Inflammatory macrophage treated with lipopolysaccharide for 4 hours (primary cell): ENCODE measurements at regions not wholly inside any gene's neighbourhood (a gene's known extent, or its start where the extent isn't known, plus 50 kb on each side); places are given as distances from the start of the nearest gene placed in this dataset.
"Not testable (repeated sequence)": the region's sequence is repeated elsewhere in the genome, so short reads cannot be mapped to it uniquely, and the experiment has no call there.

Experiments
- DNase-seq: peaks from one replicate; pipeline ENCODE4 v3.0.0-alpha.2; 2020

GRCh38 chr4:55253948-55254593, 92.0 kb upstream of the SRD5A3 start:
- DNase-seq: no peak

GRCh38 chr4:55255179-55255578, 90.9 kb upstream of the SRD5A3 start:
- DNase-seq: no peak

- no peak for DNase-seq
Measured at GRCh38 chr4:55256787-55257186, 89.3 kb upstream of the SRD5A3 start.

GRCh38 chr4:55258152-55258865, 87.7 kb upstream of the SRD5A3 start:
- DNase-seq: no peak

- DNase-seq: no peak
Measured at GRCh38 chr4:55259294-55259693, 86.7 kb upstream of the SRD5A3 start.

GRCh38 chr4:55269470-55269869, 76.6 kb upstream of the SRD5A3 start:
- no peak for DNase-seq

GRCh38 chr4:55269995-55270394, 76.0 kb upstream of the SRD5A3 start:
- DNase-seq: no peak

GRCh38 chr4:55270481-55270880, 75.6 kb upstream of the SRD5A3 start:
- DNase-seq: no peak

GRCh38 chr4:55272102-55272501, 73.9 kb upstream of the SRD5A3 start:
- no peak for DNase-seq

GRCh38 chr4:55272589-55272988, 73.5 kb upstream of the SRD5A3 start:
- DNase-seq: no peak

- DNase-seq: no peak
Measured at GRCh38 chr4:55277011-55277410, 69.0 kb upstream of the SRD5A3 start.

GRCh38 chr4:55278316-55278715, 67.7 kb upstream of the SRD5A3 start:
- no peak for DNase-seq

GRCh38 chr4:55280474-55280873, 65.6 kb upstream of the SRD5A3 start:
- not testable (repeated sequence) for DNase-seq

GRCh38 chr4:55281118-55281683, 64.8 kb upstream of the SRD5A3 start:
- DNase-seq: not testable (repeated sequence)

- DNase-seq: no peak
Measured at GRCh38 chr4:55284331-55284730, 61.7 kb upstream of the SRD5A3 start.

GRCh38 chr4:55291227-55291640, 54.8 kb upstream of the SRD5A3 start:
- DNase-seq: no peak

- DNase-seq: no peak
Measured at GRCh38 chr4:55296096-55296495, 49.9 kb upstream of the SRD5A3 start.
